HG03439 (cell line): ENCODE measurements at regions not wholly inside any gene's neighbourhood (a gene's known extent, or its start where the extent isn't known, plus 50 kb on each side); places are given as distances from the start of the nearest gene placed in this dataset.

Experiments used
- ATAC-seq: cut with Tn5 transposase; IDR thresholded peaks from one replicate; pipeline ENCODE4 v1.9.1; 2021; ENCODE audit warnings: mild to moderate bottlenecking, moderate library complexity; ENCODE audit not compliant: unreplicated experiment

GRCh38 chr7:16172366-16172765 is 249.0 kb downstream of the CRPPA start:
- ATAC-seq = no peak

- ATAC-seq = no peak
Observed at GRCh38 chr7:16171928-16172327, 249.4 kb downstream of the CRPPA start.

GRCh38 chr7:16170671-16171070 is 250.7 kb downstream of the CRPPA start:
- no peak for ATAC-seq

GRCh38 chr7:16169537-16169936 is 251.8 kb downstream of the CRPPA start:
- no peak for ATAC-seq

- no peak for ATAC-seq
Observed at GRCh38 chr7:16167526-16167925, 253.8 kb downstream of the CRPPA start.

GRCh38 chr7:16144361-16144760 is 277.0 kb downstream of the CRPPA start:
- ATAC-seq = no peak

- ATAC-seq = no peak
Observed at GRCh38 chr7:16137944-16138343, 283.4 kb downstream of the CRPPA start.

GRCh38 chr7:16136896-16137295 is 284.4 kb downstream of the CRPPA start:
- no peak for ATAC-seq

GRCh38 chr7:16135658-16136057 is 285.7 kb downstream of the CRPPA start:
- ATAC-seq = no peak

GRCh38 chr7:16130111-16131110 is 290.9 kb downstream of the CRPPA start:
- no peak for ATAC-seq

GRCh38 chr7:16129431-16130110 is 291.8 kb downstream of the CRPPA start:
- no peak for ATAC-seq

- no peak for ATAC-seq
Observed at GRCh38 chr7:16123117-16123770, 298.1 kb downstream of the CRPPA start.

GRCh38 chr7:16121876-16122390 is 299.4 kb downstream of the CRPPA start:
- ATAC-seq = no peak

GRCh38 chr7:16115374-16115773 is 306.0 kb downstream of the CRPPA start:
- ATAC-seq = no peak

GRCh38 chr7:16114633-16115032 is 306.7 kb downstream of the CRPPA start:
- ATAC-seq = no peak

- no peak for ATAC-seq
Observed at GRCh38 chr7:16114071-16114470, 307.3 kb downstream of the CRPPA start.

GRCh38 chr7:16113058-16113457 is 308.3 kb downstream of the CRPPA start:
- no peak for ATAC-seq

- ATAC-seq = no peak
Observed at GRCh38 chr7:16106869-16107268, 314.5 kb downstream of the CRPPA start.

- ATAC-seq = no peak
Observed at GRCh38 chr7:16106300-16106699, 315.0 kb downstream of the CRPPA start.

- ATAC-seq = no peak
Observed at GRCh38 chr7:16099302-16099849, 322.0 kb downstream of the CRPPA start.

- ATAC-seq = no peak
Observed at GRCh38 chr7:16098585-16099179, 322.7 kb downstream of the CRPPA start.
